ENCODE measurements at regions not wholly inside any gene's neighbourhood (a gene's known extent, or its start where the extent isn't known, plus 50 kb on each side); places are given as distances from the start of the nearest gene placed in this dataset.
"Not testable (repeated sequence)": the region's sequence is repeated elsewhere in the genome, so short reads cannot be mapped to it uniquely, and the experiment has no call there.

DNA sequence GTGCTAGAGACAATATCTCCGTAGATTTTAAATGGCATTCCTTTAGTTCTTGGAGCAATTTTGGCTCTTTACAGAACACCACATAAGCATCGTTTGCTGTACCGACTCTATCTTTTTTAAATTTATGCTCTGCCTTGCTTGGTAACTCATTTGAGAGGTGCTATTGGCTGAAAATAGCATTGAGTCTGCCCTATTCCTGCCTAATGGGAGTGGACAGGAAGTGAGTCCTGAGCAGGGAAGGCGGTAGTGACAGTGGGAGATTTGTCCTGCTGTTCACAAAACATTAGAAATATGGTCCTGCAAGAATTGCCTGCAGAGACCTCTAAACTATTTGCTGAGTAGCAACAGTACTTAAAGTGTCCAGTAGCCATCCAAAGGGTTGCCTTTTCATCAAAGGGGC lies 115.2 kb upstream of the IFNE start:
- DNase-seq (ENCODE audit: low read depth, low spot score), result no peak

DNA sequence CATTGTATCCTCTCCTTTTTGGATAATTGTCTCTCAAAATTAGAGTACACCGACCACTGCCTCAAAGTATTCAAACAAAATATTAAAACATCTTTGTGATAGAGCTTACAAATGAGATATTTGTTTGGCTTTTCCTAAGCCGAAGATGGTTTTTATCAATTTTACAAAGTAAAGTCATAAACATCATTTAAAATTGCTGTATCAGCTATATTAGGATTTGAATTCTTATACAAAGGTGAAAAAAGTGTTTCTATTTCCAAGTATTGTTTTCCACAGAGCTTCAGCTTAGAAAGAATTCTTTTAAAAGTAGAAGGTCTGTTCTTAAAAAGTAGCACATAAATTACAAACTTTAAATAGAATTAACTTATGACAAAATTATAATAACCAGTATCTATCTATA lies 116.6 kb upstream of the IFNE start:
- no peak for DNase-seq (ENCODE audit: low read depth, low spot score)

DNA sequence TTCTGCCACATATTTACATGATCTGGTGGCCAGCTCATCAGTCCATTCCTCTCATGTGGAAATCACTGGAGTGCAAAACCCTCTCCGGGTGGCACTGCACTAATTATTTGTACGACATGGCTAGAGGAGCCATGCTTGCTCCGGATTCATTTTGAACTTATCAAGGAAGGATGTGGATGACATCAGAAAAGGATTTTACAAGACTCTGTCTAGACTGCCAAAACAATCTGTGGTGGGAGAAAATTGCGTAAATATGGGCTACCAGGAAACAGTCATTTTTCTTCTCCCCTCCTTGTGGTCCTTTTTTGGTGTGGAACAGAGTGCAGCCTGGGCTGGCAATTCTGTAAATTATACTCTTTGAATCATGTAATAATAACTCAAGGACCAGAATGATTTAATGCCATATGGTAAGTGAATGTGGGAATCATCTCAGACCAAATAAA lies 123.4 kb upstream of the IFNE start:
- DNase-seq (ENCODE audit: low read depth, low spot score), result no peak

DNA sequence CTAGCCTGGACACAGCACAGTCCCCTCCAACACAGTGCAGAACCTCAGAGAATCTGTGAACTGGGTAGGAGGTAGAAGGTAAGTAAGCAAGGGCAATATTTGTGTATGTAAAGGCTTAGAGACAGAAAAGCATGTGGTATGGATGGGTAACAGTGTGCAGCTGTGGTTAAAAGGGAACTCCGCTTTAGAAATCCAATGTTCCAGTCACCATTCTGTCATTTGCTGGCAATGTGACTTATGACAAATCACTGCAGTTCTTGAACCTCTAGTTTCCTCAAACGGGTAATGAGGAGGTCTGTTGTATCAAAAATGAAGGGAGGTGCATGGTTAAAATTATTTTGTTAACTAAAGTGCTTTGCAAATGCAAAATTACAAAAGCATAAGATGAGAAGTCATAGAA lies 125.5 kb upstream of the IFNE start:
- no peak for DNase-seq (ENCODE audit: low read depth, low spot score)

- DNase-seq (ENCODE audit: low read depth, low spot score), result no peak
Observed at GRCh38 chr9:21608200-21608599, 126.1 kb upstream of the IFNE start.

DNA sequence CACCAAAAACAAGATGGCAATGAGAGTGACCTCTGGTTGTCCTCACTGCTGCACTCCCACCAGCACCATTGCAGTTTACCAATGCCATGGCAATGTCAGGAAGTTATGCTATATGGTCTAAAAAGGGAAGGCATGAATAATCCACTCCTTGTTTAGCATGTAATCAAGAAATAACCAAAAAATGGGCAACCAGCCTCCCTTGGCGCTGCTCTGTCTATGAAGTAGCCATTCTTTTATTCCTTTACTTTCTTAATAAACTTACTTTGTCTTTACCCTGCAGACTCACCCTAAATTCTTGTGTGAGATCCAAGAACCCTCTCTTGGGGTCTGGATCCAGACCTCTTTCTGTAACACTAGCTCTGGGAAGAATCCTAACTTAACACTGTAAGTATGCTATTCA lies 127.4 kb upstream of the IFNE start:
- no peak for DNase-seq (ENCODE audit: low read depth, low spot score)

DNA sequence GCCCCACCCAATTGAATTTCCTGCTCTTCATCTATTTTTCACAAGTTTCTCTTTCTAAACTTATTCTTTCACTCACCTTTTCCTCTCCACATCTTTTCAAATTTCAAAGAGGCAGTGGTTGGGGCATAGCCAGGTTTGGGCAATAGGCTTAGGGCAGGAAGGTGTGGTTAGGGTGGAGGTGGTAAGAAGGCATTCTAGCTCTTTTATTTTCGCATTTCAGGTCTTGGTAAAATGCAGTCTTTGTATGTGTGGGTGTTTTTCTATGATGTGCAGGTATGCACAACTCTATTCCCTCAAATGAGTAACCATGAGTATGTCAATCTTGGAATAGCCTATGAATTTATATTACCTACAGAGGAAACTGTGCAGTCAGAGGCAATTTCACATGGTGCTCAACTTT lies 129.8 kb upstream of the IFNE start:
- DNase-seq (ENCODE audit: low read depth, low spot score), result no peak

DNA sequence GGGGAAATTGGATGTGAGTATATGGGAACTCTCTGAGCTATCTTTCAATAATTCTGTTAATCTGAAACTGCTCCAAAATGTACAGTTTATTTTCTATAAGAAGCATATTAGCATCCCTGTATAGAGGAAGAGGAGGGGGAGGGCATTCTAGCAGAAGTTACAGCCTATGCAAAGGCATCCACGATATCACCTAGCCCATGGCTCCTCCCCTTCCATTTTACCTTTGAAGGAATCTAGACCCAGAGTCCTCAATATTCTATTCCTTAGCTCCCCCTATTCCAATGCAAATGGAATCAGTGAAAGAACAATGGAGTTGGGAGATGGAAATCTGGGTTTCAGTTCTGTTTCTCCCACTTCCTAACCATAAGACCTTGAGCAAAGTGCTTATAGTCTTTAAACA lies 132.9 kb upstream of the IFNE start:
- DNase-seq (ENCODE audit: low read depth, low spot score), result no peak

DNA sequence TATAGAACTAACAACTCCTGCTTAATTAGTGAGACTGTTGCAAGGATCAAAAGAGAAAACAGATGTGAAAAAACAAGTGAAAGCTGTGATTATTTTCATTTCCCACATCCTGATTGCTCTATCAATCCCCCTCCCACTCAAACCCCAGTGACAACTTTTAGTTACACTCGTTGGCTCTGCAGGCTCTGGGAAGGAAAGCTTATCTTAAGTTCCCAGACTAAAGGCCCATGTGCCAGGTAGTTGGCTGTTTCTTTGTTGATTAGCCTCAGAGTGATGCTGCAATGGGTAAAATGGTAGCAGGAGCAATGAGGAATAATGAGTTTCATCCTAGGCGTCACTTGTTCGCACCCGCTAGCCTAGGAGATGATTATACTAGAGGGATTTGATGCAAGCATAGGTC lies 133.3 kb upstream of the IFNE start:
- DNase-seq (ENCODE audit: low read depth, low spot score), result no peak

GRCh38 chr9:21616082-21616778 lies 134.1 kb upstream of the IFNE start:
- no peak for DNase-seq (ENCODE audit: low read depth, low spot score)

GRCh38 chr9:21624675-21625644 lies 142.8 kb upstream of the IFNE start:
- DNase-seq (ENCODE audit: low read depth, low spot score), result no peak

DNA sequence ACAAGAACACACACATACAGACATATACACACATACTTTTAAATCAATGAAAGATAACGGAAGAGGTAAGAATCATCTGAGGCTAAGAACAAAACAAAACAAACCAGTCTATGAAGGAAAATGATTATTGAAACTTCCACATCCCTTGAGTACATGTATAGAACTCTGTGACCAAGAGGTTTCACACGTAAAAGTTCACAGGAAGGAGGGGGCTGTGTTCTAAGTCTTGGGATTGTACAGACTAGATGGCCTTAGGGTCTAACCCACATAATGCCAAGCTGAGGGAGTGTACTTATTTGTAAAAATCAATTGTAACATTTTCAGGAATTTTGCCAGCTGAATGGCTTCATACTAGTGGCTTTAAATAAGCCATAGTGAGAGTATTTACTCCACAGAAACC lies 144.4 kb upstream of the IFNE start:
- DNase-seq (ENCODE audit: low read depth, low spot score), result no peak

DNA sequence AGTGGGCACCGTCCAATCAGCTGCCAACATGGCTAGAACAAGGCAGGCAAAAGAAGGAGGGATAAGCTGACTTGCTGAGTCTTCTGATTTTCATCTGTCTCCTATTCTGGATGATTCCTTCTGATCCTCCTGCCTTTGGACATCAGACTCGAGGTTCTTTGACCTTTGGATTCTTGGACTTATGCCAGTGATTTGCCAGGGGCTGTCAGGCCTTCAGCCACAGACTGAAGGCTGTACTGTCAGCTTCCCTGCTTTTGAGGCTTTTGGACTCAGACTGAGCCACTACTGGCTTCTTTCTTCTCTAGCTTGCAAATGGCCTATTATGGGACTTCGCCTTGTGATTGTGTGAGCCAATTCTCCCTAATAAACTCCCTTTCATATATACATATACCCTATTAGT lies 146.8 kb upstream of the IFNE start:
- not testable (repeated sequence) for DNase-seq (ENCODE audit: low read depth, low spot score)

DNA sequence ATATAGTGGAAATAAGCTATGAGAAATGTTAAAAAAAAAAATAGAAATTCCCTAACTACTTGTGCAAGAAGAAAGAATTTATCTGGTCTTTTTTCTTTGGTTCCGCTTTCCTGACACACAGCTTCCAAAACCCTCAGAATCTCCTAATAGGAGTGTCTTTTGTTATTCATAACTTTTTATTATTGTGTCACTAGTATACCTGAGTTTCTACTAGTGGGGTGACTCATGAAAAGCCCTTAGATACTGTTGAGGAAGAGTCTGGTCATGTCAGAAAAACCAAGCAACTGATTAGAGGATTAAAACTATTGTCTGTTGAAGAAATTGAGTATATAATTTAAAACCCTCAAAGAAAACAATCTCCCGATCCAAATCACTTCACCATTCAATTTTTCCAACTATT lies 152.8 kb upstream of the IFNE start:
- no peak for DNase-seq (ENCODE audit: low read depth, low spot score)

GRCh38 chr9:21638104-21638503 lies 156.0 kb upstream of the IFNE start:
- DNase-seq (ENCODE audit: low read depth, low spot score), result no peak

- DNase-seq (ENCODE audit: low read depth, low spot score), result no peak
Observed at GRCh38 chr9:21653091-21653490, 149.3 kb upstream of the MTAP start.

DNA sequence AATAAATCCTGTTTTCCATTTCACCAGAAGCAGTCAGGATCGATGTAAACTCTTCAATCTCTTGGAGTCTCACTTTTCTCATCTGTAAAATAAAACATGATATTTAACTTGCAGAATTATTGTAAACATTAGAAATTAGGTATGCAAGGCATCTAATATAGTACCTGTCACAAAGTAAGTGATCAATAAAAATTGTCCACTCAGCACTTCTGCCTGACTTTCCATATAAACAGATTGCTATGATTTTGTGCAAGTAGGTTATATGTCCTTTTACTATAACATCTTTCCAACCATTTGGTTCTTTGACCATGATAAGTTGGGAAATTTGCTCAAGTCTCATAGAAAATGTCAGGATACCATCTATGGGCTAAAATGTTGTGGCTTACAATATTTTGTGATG lies 148.8 kb upstream of the MTAP start:
- no peak for DNase-seq (ENCODE audit: low read depth, low spot score)

DNA sequence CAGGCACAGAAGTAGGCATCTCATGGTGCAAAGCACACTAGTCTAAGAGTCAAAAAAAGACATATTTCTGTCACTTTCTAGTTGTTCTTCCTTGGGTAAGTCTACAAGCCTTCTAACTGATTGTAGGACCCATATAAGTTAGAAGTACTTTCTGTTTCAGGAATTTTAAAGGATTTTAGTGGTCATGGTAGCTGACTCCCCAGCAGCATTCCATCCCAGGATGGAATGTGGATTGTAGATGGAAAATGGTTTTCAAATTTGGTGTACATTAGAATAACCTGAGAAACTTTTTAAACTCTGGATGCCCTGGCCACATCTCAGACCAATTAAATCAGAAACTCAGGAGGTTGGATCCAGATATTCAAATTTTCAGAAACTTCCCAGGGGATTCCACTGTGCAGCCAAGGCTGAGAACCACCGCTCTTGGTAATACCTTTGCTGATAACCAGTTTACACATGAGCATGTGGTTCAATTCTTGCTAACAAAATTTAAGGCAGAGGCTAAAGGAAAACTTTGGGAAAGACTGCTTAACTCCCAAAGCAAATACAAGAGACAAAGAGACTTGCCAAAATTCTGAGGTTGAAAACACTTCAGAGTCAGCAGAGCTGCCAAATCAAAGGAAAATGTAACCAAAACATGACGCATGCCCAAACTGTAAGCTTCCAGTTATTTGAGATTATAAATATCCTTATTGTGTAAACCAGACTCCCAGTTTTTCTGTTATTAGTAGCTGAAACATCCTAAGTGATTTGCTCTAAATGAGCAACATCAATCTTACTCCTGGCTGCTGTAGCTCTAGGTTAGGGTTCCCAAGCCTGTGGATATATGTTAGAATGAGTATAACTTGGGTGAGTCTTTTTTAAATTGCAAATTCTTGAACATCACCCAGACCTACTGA lies 145.4 kb upstream of the MTAP start:
- DNase-seq (ENCODE audit: low read depth, low spot score), result no peak

- no peak for DNase-seq (ENCODE audit: low read depth, low spot score)
Observed at GRCh38 chr9:21657966-21658667, 144.3 kb upstream of the MTAP start.

DNA sequence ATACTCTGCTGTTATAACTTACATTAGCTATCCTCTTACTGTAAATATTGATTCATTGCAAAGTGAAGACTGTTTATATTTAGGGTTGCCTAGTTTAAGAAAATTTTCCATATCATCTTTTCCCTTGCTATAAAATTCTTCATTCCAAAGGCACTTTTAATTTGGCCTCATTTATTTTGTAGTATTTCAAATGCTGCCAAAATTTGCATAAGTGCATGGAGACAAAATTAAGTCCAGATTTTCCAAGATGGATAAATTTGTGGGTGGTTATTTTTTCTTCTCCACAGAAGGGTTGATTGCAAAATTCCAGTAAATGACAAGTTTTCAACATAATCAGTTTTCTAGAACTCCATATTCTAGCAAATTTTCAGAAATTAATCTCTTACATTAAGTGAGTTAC lies 141.5 kb upstream of the MTAP start:
- DNase-seq (ENCODE audit: low read depth, low spot score), result no peak

GRCh38 chr9:21661626-21662025 lies 140.8 kb upstream of the MTAP start:
- no peak for DNase-seq (ENCODE audit: low read depth, low spot score)

Data from smooth muscle cell of the brain vasculature (primary cell).